ENCODE measurements at regions not wholly inside any gene's neighbourhood (a gene's known extent, or its start where the extent isn't known, plus 50 kb on each side); places are given as distances from the start of the nearest gene placed in this dataset.

DNA sequence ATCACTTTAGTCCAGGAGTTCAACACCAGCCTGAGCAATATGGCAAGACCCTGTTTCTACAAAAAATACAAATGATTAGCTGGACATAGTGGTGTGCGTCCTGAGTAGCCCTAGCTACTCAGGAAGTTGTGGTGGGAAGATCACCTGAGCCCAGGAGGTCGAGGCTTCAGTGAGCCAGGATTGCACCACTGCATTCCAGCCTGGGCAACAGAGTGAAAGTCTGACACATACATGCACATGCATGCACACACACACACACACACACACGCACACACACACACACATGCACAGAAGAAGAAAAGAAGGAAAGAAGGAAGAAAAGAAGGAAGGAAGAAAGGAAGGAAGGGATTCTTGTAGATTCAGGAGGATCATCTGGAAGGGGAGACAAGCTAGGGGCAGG is 104.4 kb upstream of the USP25 start:
- Histone ChIP-seq H3K4me2 (ENCODE audit: low read length) (no peak overlapping the region), H3K4me3 (ENCODE audit: low read depth, low read length) (no peak overlapping the region), H3K9me3 (ENCODE audit: insufficient read depth, low read depth, low read length) (no peaks in the 10 kb centered on the region), H3K18ac (ENCODE audit: low read length) (peak overlapping the region; percentile 9), H4K8ac (ENCODE audit: low read depth, low read length) (no peak overlapping the region), H3K9ac (ENCODE audit: low read length) (no peak overlapping the region), H3K4me1 (ENCODE audit: control insufficient read depth in 1 of 2, insufficient read depth in 2 of 2, low read length in 2 of 2) (peaks cover 9 to 11% of the 10 kb centered on the region in 2 experiments), H3K23ac (ENCODE audit: low read length) (no peak overlapping the region), H3K27ac (ENCODE audit: low read depth, low read length) (no peak overlapping the region), H2BK120ac (ENCODE audit: insufficient read depth, low read length, poor library complexity) (no peak overlapping the region), H4K91ac (ENCODE audit: low read depth, low read length) (peak overlapping the region; percentile 15), H3K4ac (ENCODE audit: low read depth, low read length) (no peak overlapping the region), H3K36me3 (ENCODE audit: control insufficient read depth in 1 of 2, insufficient read depth in 2 of 2, low read length in 2 of 2) (no peaks in the 10 kb centered on the region), H2AK5ac (ENCODE audit: low read length) (peak overlapping the region; percentile 76), H3K79me1 (ENCODE audit: low read length) (peaks cover 10% of the 10 kb centered on the region), H3K14ac (ENCODE audit: low read length) (no peak overlapping the region), H2BK12ac (ENCODE audit: low read length) (peak overlapping the region; percentile 57), H4K12ac (ENCODE audit: low read depth, low read length) (no peak overlapping the region), H2AFZ (ENCODE audit: insufficient read depth, low read length, poor library complexity) (no peak overlapping the region), H2BK5ac (ENCODE audit: low read depth, low read length, poor library complexity) (no peak overlapping the region), H3K27me3 (ENCODE audit: insufficient read depth, low read length) (no peaks in the 10 kb centered on the region), H3K79me2 (ENCODE audit: control insufficient read depth, insufficient read depth, low read length, poor library complexity) (no peaks in the 10 kb centered on the region)
- DNase-seq: peak in 1 of 2 donors; percentile 37
- no CpG with 5 or more reads among the region's 3 CpGs for WGBS (ENCODE audit: extremely low coverage, insufficient coverage, insufficient read length)

DNA sequence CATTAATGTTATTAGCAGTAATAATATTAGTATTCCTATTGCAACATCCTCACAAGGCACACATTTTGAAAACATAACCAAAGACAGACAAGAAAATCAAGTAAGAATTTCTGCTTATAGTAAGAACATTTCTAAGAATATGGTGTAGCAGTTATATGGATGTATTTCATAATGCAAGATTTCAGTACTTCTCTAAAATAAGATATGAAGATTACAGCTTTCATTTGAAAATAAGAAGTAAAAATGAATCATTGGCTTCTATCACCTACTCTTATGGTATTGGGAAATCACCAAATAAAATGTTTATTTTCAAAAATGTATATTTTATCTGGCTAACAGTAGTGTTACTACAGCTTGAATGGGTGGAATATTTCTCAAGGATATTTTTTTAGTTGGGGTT is 103.8 kb upstream of the USP25 start:
- H3K27ac ChIP-seq (ENCODE audit: low read depth, low read length): no peak overlapping the region
- H2BK12ac ChIP-seq (ENCODE audit: low read length): no peak overlapping the region
- no peak overlapping the region for H3K23ac ChIP-seq (ENCODE audit: low read length)
- H3K4me3 ChIP-seq (ENCODE audit: low read depth, low read length): no peak overlapping the region
- H3K18ac ChIP-seq (ENCODE audit: low read length): no peak overlapping the region
- no peaks in the 10 kb centered on the region for H3K79me2 ChIP-seq (ENCODE audit: control insufficient read depth, insufficient read depth, low read length, poor library complexity)
- H2AK5ac ChIP-seq (ENCODE audit: low read length): no peak overlapping the region
- H4K91ac ChIP-seq (ENCODE audit: low read depth, low read length): no peak overlapping the region
- H3K14ac ChIP-seq (ENCODE audit: low read length): no peak overlapping the region
- H2BK5ac ChIP-seq (ENCODE audit: low read depth, low read length, poor library complexity): no peak overlapping the region
- peaks cover 11% of the 10 kb centered on the region for H3K79me1 ChIP-seq (ENCODE audit: low read length)
- no peak overlapping the region for H3K9ac ChIP-seq (ENCODE audit: low read length)
- no peak overlapping the region for H3K4me2 ChIP-seq (ENCODE audit: low read length)
- no peaks in the 10 kb centered on the region for H3K36me3 ChIP-seq (ENCODE audit: control insufficient read depth in 1 of 2, insufficient read depth in 2 of 2, low read length in 2 of 2)
- peaks cover 9 to 11% of the 10 kb centered on the region in 2 experiments for H3K4me1 ChIP-seq (ENCODE audit: control insufficient read depth in 1 of 2, insufficient read depth in 2 of 2, low read length in 2 of 2)
- H4K12ac ChIP-seq (ENCODE audit: low read depth, low read length): no peak overlapping the region
- no peak overlapping the region for H3K4ac ChIP-seq (ENCODE audit: low read depth, low read length)
- H2BK120ac ChIP-seq (ENCODE audit: insufficient read depth, low read length, poor library complexity): no peak overlapping the region
- no peak overlapping the region for H2AFZ ChIP-seq (ENCODE audit: insufficient read depth, low read length, poor library complexity)
- no peak for DNase-seq
- H4K8ac ChIP-seq (ENCODE audit: low read depth, low read length): no peak overlapping the region
- no peaks in the 10 kb centered on the region for H3K9me3 ChIP-seq (ENCODE audit: insufficient read depth, low read depth, low read length)
- no peaks in the 10 kb centered on the region for H3K27me3 ChIP-seq (ENCODE audit: insufficient read depth, low read length)

- no peaks in the 10 kb centered on the region for H3K27me3 ChIP-seq (ENCODE audit: insufficient read depth, low read length)
- H2AFZ ChIP-seq (ENCODE audit: insufficient read depth, low read length, poor library complexity): no peak overlapping the region
- no peaks in the 10 kb centered on the region for H3K79me2 ChIP-seq (ENCODE audit: control insufficient read depth, insufficient read depth, low read length, poor library complexity)
- H3K14ac ChIP-seq (ENCODE audit: low read length): no peak overlapping the region
- no peak overlapping the region for H2AK5ac ChIP-seq (ENCODE audit: low read length)
- H3K36me3 ChIP-seq (ENCODE audit: control insufficient read depth in 1 of 2, insufficient read depth in 2 of 2, low read length in 2 of 2): no peaks in the 10 kb centered on the region
- H3K4me2 ChIP-seq (ENCODE audit: low read length): no peak overlapping the region
- H3K79me1 ChIP-seq (ENCODE audit: low read length): peaks cover 12% of the 10 kb centered on the region
- H3K4me3 ChIP-seq (ENCODE audit: low read depth, low read length): no peak overlapping the region
- H4K8ac ChIP-seq (ENCODE audit: low read depth, low read length): no peak overlapping the region
- no peak overlapping the region for H4K12ac ChIP-seq (ENCODE audit: low read depth, low read length)
- H4K91ac ChIP-seq (ENCODE audit: low read depth, low read length): no peak overlapping the region
- peak; percentile 56 to 88 for DNase-seq
- H2BK120ac ChIP-seq (ENCODE audit: insufficient read depth, low read length, poor library complexity): no peak overlapping the region
- H3K4me1 ChIP-seq (ENCODE audit: control insufficient read depth in 1 of 2, insufficient read depth in 2 of 2, low read length in 2 of 2): peaks cover 9 to 11% of the 10 kb centered on the region in 2 experiments
- no peak overlapping the region for H3K9ac ChIP-seq (ENCODE audit: low read length)
- H3K27ac ChIP-seq (ENCODE audit: low read depth, low read length): no peak overlapping the region
- no peaks in the 10 kb centered on the region for H3K9me3 ChIP-seq (ENCODE audit: insufficient read depth, low read depth, low read length)
- no peak overlapping the region for H2BK12ac ChIP-seq (ENCODE audit: low read length)
- H3K23ac ChIP-seq (ENCODE audit: low read length): no peak overlapping the region
- no peak overlapping the region for H3K18ac ChIP-seq (ENCODE audit: low read length)
- WGBS (ENCODE audit: extremely low coverage, insufficient coverage, insufficient read length): no CpG with 5 or more reads among the region's 3 CpGs
- no peak overlapping the region for H3K4ac ChIP-seq (ENCODE audit: low read depth, low read length)
- H2BK5ac ChIP-seq (ENCODE audit: low read depth, low read length, poor library complexity): no peak overlapping the region
Measured at GRCh38 chr21:15627011-15627410, 102.8 kb upstream of the USP25 start.

- H2AK5ac ChIP-seq (ENCODE audit: low read length): no peak overlapping the region
- H3K9me3 ChIP-seq (ENCODE audit: insufficient read depth, low read depth, low read length): no peaks in the 10 kb centered on the region
- no peak overlapping the region for H3K23ac ChIP-seq (ENCODE audit: low read length)
- no peak overlapping the region for H3K27ac ChIP-seq (ENCODE audit: low read depth, low read length)
- no peak overlapping the region for H3K18ac ChIP-seq (ENCODE audit: low read length)
- DNase-seq: no peak
- no peaks in the 10 kb centered on the region for H3K36me3 ChIP-seq (ENCODE audit: control insufficient read depth in 1 of 2, insufficient read depth in 2 of 2, low read length in 2 of 2)
- H3K4ac ChIP-seq (ENCODE audit: low read depth, low read length): no peak overlapping the region
- no peak overlapping the region for H3K9ac ChIP-seq (ENCODE audit: low read length)
- no CpG with 5 or more reads among the region's 7 CpGs for WGBS (ENCODE audit: extremely low coverage, insufficient coverage, insufficient read length)
- H3K79me2 ChIP-seq (ENCODE audit: control insufficient read depth, insufficient read depth, low read length, poor library complexity): no peaks in the 10 kb centered on the region
- no peak overlapping the region for H3K4me2 ChIP-seq (ENCODE audit: low read length)
- H2BK12ac ChIP-seq (ENCODE audit: low read length): peak overlapping the region; percentile 64
- no peak overlapping the region for H3K14ac ChIP-seq (ENCODE audit: low read length)
- H3K79me1 ChIP-seq (ENCODE audit: low read length): peaks cover 12% of the 10 kb centered on the region
- peaks cover 9 to 11% of the 10 kb centered on the region in 2 experiments for H3K4me1 ChIP-seq (ENCODE audit: control insufficient read depth in 1 of 2, insufficient read depth in 2 of 2, low read length in 2 of 2)
- H4K8ac ChIP-seq (ENCODE audit: low read depth, low read length): peak overlapping the region; percentile 25
- H4K12ac ChIP-seq (ENCODE audit: low read depth, low read length): no peak overlapping the region
- peak overlapping the region; percentile 29 for H2BK120ac ChIP-seq (ENCODE audit: insufficient read depth, low read length, poor library complexity)
- no peak overlapping the region for H2AFZ ChIP-seq (ENCODE audit: insufficient read depth, low read length, poor library complexity)
- H3K4me3 ChIP-seq (ENCODE audit: low read depth, low read length): no peak overlapping the region
- peak overlapping the region; percentile 6 for H2BK5ac ChIP-seq (ENCODE audit: low read depth, low read length, poor library complexity)
- H4K91ac ChIP-seq (ENCODE audit: low read depth, low read length): peak overlapping the region; percentile 30
- H3K27me3 ChIP-seq (ENCODE audit: insufficient read depth, low read length): no peaks in the 10 kb centered on the region
Measured at GRCh38 chr21:15627823-15628222, 102.0 kb upstream of the USP25 start.

Data from trophoblast cell (in vitro differentiated cells and primary cell).